Fibroblast of skin of right quadriceps (primary cell): ENCODE measurements at regions not wholly inside any gene's neighbourhood (a gene's known extent, or its start where the extent isn't known, plus 50 kb on each side); places are given as distances from the start of the nearest gene placed in this dataset.

Source experiments
- DNase-seq: peaks from one replicate; pipeline ENCODE4 v3.0.0-alpha.2; 2013

- DNase-seq, result no peak
Measured at GRCh38 chr14:104373855-104374717, 205.5 kb upstream of the C14orf180 start.

- no peak for DNase-seq
Measured at GRCh38 chr14:104374718-104375080, 204.9 kb upstream of the C14orf180 start.

- DNase-seq, result no peak
Measured at GRCh38 chr14:104375551-104376201, 203.9 kb upstream of the C14orf180 start.

GRCh38 chr14:104376202-104377140 is 203.1 kb upstream of the C14orf180 start:
- DNase-seq, result no peak

- no peak for DNase-seq
Measured at GRCh38 chr14:104377256-104377655, 202.3 kb upstream of the C14orf180 start.

- no peak for DNase-seq
Measured at GRCh38 chr14:104378698-104379113, 200.9 kb upstream of the C14orf180 start.

GRCh38 chr14:104382361-104383087 is 197.0 kb upstream of the C14orf180 start:
- no peak for DNase-seq

- DNase-seq, result no peak
Measured at GRCh38 chr14:104383088-104383995, 196.2 kb upstream of the C14orf180 start.

- DNase-seq, result no peak
Measured at GRCh38 chr14:104383996-104384775, 195.4 kb upstream of the C14orf180 start.

- DNase-seq, result no peak
Measured at GRCh38 chr14:104384776-104385071, 194.8 kb upstream of the C14orf180 start.

GRCh38 chr14:104385111-104385510 is 194.5 kb upstream of the C14orf180 start:
- no peak for DNase-seq

GRCh38 chr14:104385531-104386101 is 193.9 kb upstream of the C14orf180 start:
- no peak for DNase-seq

- DNase-seq, result no peak
Measured at GRCh38 chr14:104386151-104386841, 193.3 kb upstream of the C14orf180 start.

GRCh38 chr14:104387022-104388010 is 192.2 kb upstream of the C14orf180 start:
- DNase-seq, result no peak

GRCh38 chr14:104388011-104388521 is 191.5 kb upstream of the C14orf180 start:
- no peak for DNase-seq

- DNase-seq, result no peak
Measured at GRCh38 chr14:104388541-104389325, 190.8 kb upstream of the C14orf180 start.
